DND-41 (cell line): ENCODE measurements at regions not wholly inside any gene's neighbourhood (a gene's known extent, or its start where the extent isn't known, plus 50 kb on each side); places are given as distances from the start of the nearest gene placed in this dataset.
"Not testable (repeated sequence)": the region's sequence is repeated elsewhere in the genome, so short reads cannot be mapped to it uniquely, and the experiment has no call there.

ENCODE experiments used
- EZH2 ChIP-seq: IDR thresholded peaks from 3 replicates; pipeline ENCODE4 v1.6.1; 2012; ENCODE audit warnings: borderline replicate concordance, low read depth, mild to moderate bottlenecking, moderate library complexity, low read length, inconsistent platforms; ENCODE audit not compliant: severe bottlenecking
- TF ChIP-seq, protein P1 (sequence below): IDR thresholded peaks from 2 replicates; pipeline ENCODE4 v1.5.1; 2012; ENCODE audit warnings: borderline replicate concordance, low read length, moderate library complexity, mild to moderate bottlenecking; ENCODE audit not compliant: poor library complexity, severe bottlenecking; ENCODE audit errors: extremely low read depth

DNA sequence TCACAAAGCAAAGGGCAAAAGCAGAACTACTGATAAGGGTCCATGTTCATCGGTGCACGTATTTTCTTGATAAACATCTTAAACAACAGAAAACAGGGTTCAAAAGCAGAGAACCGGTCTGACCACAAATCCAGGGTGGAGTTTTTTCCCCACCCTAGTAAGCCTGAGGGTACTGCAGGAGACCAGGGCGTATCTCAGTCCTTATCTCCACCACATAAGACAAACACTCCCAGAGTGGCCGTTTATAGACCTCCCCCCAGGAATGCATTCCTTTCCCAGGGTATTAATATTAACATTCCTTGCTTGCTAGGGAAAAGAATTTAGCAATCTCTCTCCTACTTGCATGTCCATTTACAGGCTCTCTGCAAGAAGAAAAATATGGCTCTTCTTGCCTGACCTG is 567.9 kb upstream of the HS3ST1 start:
- TF ChIP-seq, protein P1, sequence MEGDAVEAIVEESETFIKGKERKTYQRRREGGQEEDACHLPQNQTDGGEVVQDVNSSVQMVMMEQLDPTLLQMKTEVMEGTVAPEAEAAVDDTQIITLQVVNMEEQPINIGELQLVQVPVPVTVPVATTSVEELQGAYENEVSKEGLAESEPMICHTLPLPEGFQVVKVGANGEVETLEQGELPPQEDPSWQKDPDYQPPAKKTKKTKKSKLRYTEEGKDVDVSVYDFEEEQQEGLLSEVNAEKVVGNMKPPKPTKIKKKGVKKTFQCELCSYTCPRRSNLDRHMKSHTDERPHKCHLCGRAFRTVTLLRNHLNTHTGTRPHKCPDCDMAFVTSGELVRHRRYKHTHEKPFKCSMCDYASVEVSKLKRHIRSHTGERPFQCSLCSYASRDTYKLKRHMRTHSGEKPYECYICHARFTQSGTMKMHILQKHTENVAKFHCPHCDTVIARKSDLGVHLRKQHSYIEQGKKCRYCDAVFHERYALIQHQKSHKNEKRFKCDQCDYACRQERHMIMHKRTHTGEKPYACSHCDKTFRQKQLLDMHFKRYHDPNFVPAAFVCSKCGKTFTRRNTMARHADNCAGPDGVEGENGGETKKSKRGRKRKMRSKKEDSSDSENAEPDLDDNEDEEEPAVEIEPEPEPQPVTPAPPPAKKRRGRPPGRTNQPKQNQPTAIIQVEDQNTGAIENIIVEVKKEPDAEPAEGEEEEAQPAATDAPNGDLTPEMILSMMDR, result not testable (repeated sequence)
- not testable (repeated sequence) for TF ChIP-seq EZH2
